Fibroblast of lung (primary cell): ENCODE measurements at regions not wholly inside any gene's neighbourhood (a gene's known extent, or its start where the extent isn't known, plus 50 kb on each side); places are given as distances from the start of the nearest gene placed in this dataset.

Experiments
- EZH2 ChIP-seq: IDR thresholded peaks from 2 replicates; pipeline ENCODE4 v1.5.1; 2012; ENCODE audit warnings: low read length, control low read depth, mild to moderate bottlenecking; ENCODE audit errors: missing control alignments
- TF ChIP-seq, protein P1 (sequence below), 2 donors: IDR thresholded peaks in 1 of 2; conservative IDR thresholded peaks in 1 of 2; 1 replicate in 1 of 2; 2 replicates in 1 of 2; pipeline ENCODE4 v1.5.1; 2011 to 2012; ENCODE audit warnings: low read length in 2 of 2, control low read depth in 1 of 2, inconsistent platforms in 1 of 2, low read depth in 1 of 2, mild to moderate bottlenecking in 1 of 2

GRCh38 chr16:54466233-54466632, 179.6 kb upstream of the IRX3 start:
- TF ChIP-seq, protein P1, sequence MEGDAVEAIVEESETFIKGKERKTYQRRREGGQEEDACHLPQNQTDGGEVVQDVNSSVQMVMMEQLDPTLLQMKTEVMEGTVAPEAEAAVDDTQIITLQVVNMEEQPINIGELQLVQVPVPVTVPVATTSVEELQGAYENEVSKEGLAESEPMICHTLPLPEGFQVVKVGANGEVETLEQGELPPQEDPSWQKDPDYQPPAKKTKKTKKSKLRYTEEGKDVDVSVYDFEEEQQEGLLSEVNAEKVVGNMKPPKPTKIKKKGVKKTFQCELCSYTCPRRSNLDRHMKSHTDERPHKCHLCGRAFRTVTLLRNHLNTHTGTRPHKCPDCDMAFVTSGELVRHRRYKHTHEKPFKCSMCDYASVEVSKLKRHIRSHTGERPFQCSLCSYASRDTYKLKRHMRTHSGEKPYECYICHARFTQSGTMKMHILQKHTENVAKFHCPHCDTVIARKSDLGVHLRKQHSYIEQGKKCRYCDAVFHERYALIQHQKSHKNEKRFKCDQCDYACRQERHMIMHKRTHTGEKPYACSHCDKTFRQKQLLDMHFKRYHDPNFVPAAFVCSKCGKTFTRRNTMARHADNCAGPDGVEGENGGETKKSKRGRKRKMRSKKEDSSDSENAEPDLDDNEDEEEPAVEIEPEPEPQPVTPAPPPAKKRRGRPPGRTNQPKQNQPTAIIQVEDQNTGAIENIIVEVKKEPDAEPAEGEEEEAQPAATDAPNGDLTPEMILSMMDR (conservative IDR thresholded peaks at IDR 0.05 in 1 of 2, IDR thresholded peaks at IDR 0.05 in 1 of 2; ENCODE audit: low read depth in 1 of 2, low read length in 2 of 2) = no peak
- no peak for TF ChIP-seq EZH2
